ENCODE measurements at regions not wholly inside any gene's neighbourhood (a gene's known extent, or its start where the extent isn't known, plus 50 kb on each side); places are given as distances from the start of the nearest gene placed in this dataset.
"Not testable (repeated sequence)": the region's sequence is repeated elsewhere in the genome, so short reads cannot be mapped to it uniquely, and the experiment has no call there.

GRCh38 chr7:76934711-76935110 is 97.5 kb downstream of the SPDYE17 start:
- H3K4me1 ChIP-seq (ENCODE audit: insufficient read depth, low read length); intact Hi-C loops (cut with DNase I, micrococcal nuclease); H3K27me3 Mint-ChIP-seq; H3K36me3 ChIP-seq (ENCODE audit: insufficient read depth, low read length); DNase-seq; H3K27ac ChIP-seq (ENCODE audit: low read depth in 1 of 2, low read length in 2 of 2); H3K9me3 ChIP-seq (ENCODE audit: control insufficient read depth in 1 of 2, insufficient read depth in 1 of 2, low read length in 2 of 2); CTCF ChIA-PET; H3K4me3 ChIP-seq (ENCODE audit: low read length); ATAC-seq (ENCODE audit: poor library complexity); H3K4me1 Mint-ChIP-seq (ENCODE audit: low read depth); POLR2A ChIA-PET; H3K9me3 Mint-ChIP-seq; H3K27me3 ChIP-seq (ENCODE audit: control insufficient read depth in 1 of 2, insufficient read depth in 2 of 2, low read length in 2 of 2); H3K36me3 Mint-ChIP-seq (ENCODE audit: low read depth); H3K4me3 Mint-ChIP-seq; H3K27ac Mint-ChIP-seq: not testable (repeated sequence)

DNA sequence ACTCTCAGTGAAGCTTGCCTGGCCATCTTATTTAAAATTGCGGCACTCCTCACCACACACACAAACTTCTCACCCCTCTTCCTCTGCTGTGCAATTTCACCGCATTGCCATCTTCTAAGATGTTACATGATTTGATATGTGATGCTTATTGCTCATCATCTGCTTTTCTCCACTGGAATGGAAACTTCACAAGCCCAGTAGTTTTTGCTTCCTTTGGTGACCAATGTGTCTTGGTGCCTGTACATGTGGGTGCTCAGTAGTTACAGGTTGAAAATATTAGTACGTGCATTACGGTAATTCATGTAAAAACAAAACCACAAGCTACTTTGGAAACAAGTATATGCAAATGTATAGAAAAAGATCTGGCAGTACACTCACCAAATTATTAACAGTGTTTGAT is 99.2 kb downstream of the SPDYE17 start:
- POLR2A ChIA-PET; CTCF ChIA-PET; H3K4me1 ChIP-seq (ENCODE audit: insufficient read depth, low read length); ATAC-seq (ENCODE audit: poor library complexity); DNase-seq; intact Hi-C loops (cut with DNase I, micrococcal nuclease); H3K27ac ChIP-seq (ENCODE audit: low read depth in 1 of 2, low read length in 2 of 2); H3K4me3 Mint-ChIP-seq; H3K27me3 Mint-ChIP-seq; H3K36me3 ChIP-seq (ENCODE audit: insufficient read depth, low read length); H3K27ac Mint-ChIP-seq; H3K36me3 Mint-ChIP-seq (ENCODE audit: low read depth); H3K9me3 ChIP-seq (ENCODE audit: control insufficient read depth in 1 of 2, insufficient read depth in 1 of 2, low read length in 2 of 2); H3K9me3 Mint-ChIP-seq; H3K4me3 ChIP-seq (ENCODE audit: low read length); H3K27me3 ChIP-seq (ENCODE audit: control insufficient read depth in 1 of 2, insufficient read depth in 2 of 2, low read length in 2 of 2); H3K4me1 Mint-ChIP-seq (ENCODE audit: low read depth): not testable (repeated sequence)

GRCh38 chr7:76931441-76931840 is 100.7 kb downstream of the SPDYE17 start:
- H3K36me3 ChIP-seq (ENCODE audit: insufficient read depth, low read length); H3K27ac Mint-ChIP-seq: not testable (repeated sequence)

GRCh38 chr7:76930416-76930815 is 101.7 kb downstream of the SPDYE17 start:
- H3K36me3 ChIP-seq (ENCODE audit: insufficient read depth, low read length); H3K27me3 Mint-ChIP-seq; H3K4me3 Mint-ChIP-seq; H3K9me3 Mint-ChIP-seq; H3K9me3 ChIP-seq (ENCODE audit: control insufficient read depth in 1 of 2, insufficient read depth in 1 of 2, low read length in 2 of 2); H3K36me3 Mint-ChIP-seq (ENCODE audit: low read depth); DNase-seq; ATAC-seq (ENCODE audit: poor library complexity); H3K4me1 Mint-ChIP-seq (ENCODE audit: low read depth); CTCF ChIA-PET; H3K27ac ChIP-seq (ENCODE audit: low read depth in 1 of 2, low read length in 2 of 2); intact Hi-C loops (cut with DNase I, micrococcal nuclease); H3K27ac Mint-ChIP-seq; H3K27me3 ChIP-seq (ENCODE audit: control insufficient read depth in 1 of 2, insufficient read depth in 2 of 2, low read length in 2 of 2); H3K4me1 ChIP-seq (ENCODE audit: insufficient read depth, low read length); POLR2A ChIA-PET; H3K4me3 ChIP-seq (ENCODE audit: low read length): not testable (repeated sequence)

More at GRCh38 chr7:76931441-76931840, 100.7 kb downstream of the SPDYE17 start:
- H3K27ac ChIP-seq (ENCODE audit: low read depth in 1 of 2, low read length in 2 of 2); CTCF ChIA-PET; H3K4me1 Mint-ChIP-seq (ENCODE audit: low read depth); H3K27me3 Mint-ChIP-seq; ATAC-seq (ENCODE audit: poor library complexity); H3K4me1 ChIP-seq (ENCODE audit: insufficient read depth, low read length); H3K27me3 ChIP-seq (ENCODE audit: control insufficient read depth in 1 of 2, insufficient read depth in 2 of 2, low read length in 2 of 2); H3K4me3 Mint-ChIP-seq; POLR2A ChIA-PET; H3K9me3 Mint-ChIP-seq; H3K9me3 ChIP-seq (ENCODE audit: control insufficient read depth in 1 of 2, insufficient read depth in 1 of 2, low read length in 2 of 2); H3K4me3 ChIP-seq (ENCODE audit: low read length); H3K36me3 Mint-ChIP-seq (ENCODE audit: low read depth); intact Hi-C loops (cut with DNase I, micrococcal nuclease); DNase-seq: not testable (repeated sequence)

DNA sequence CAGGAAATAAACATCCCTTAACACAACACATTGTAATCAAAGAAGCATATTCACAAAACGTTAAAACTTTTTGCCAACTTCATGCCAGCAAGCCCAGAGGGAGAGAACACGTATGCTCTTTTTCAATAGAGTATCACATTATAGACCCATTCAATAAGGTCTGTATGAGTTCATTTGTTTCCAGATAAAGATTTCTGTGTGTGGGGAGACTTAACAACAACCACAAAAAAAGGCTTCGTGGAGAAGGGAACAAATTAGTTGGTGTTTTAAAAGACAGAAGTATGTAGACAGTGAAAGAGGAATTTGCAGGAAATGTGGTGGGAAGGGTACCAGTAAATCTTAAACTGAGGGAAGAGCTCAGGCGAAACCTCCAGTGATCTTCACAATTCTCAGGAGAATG is 103.4 kb downstream of the SPDYE17 start:
- POLR2A ChIA-PET; H3K9me3 ChIP-seq (ENCODE audit: control insufficient read depth in 1 of 2, insufficient read depth in 1 of 2, low read length in 2 of 2); H3K27ac ChIP-seq (ENCODE audit: low read depth in 1 of 2, low read length in 2 of 2); H3K4me3 ChIP-seq (ENCODE audit: low read length); H3K27me3 ChIP-seq (ENCODE audit: control insufficient read depth in 1 of 2, insufficient read depth in 2 of 2, low read length in 2 of 2); H3K27me3 Mint-ChIP-seq; CTCF ChIA-PET; H3K27ac Mint-ChIP-seq; DNase-seq; H3K36me3 ChIP-seq (ENCODE audit: insufficient read depth, low read length); H3K9me3 Mint-ChIP-seq; H3K4me1 Mint-ChIP-seq (ENCODE audit: low read depth); H3K4me1 ChIP-seq (ENCODE audit: insufficient read depth, low read length); intact Hi-C loops (cut with DNase I, micrococcal nuclease); H3K4me3 Mint-ChIP-seq; H3K36me3 Mint-ChIP-seq (ENCODE audit: low read depth); ATAC-seq (ENCODE audit: poor library complexity): not testable (repeated sequence)

DNA sequence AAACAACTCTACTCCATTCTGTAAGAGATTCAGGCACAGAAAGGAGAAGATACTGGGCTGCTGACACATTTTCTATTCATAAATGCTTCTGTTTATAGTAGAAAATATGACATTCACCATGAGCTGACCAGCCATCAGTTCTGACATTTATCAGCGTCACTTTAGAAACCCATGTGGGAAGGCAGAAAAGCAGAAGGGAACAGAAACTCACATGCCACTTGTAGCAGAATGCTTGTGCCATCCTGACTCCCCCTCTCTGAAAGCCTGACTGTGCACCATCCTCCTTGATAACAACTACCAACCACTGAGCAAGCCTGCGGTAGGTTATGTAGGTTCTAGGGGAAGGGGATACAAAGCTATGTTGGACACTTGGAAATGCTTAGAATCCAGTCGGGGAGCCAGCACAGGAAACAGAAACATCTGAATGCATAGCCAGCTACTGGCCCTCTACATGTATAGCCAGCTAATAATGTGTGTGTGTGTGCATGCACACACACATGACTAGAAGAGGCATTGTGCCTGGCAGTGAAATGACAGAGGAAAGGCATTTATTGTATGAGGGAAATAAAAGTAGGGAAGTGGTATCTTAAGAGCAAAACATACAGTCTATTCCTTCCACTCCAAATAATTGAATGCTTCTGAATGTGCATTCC is 104.3 kb downstream of the SPDYE17 start:
- H3K36me3 ChIP-seq (ENCODE audit: insufficient read depth, low read length); CTCF ChIA-PET; H3K4me1 ChIP-seq (ENCODE audit: insufficient read depth, low read length); H3K9me3 Mint-ChIP-seq; H3K27ac ChIP-seq (ENCODE audit: low read depth in 1 of 2, low read length in 2 of 2); POLR2A ChIA-PET; ATAC-seq (ENCODE audit: poor library complexity); H3K4me1 Mint-ChIP-seq (ENCODE audit: low read depth); H3K27me3 Mint-ChIP-seq; H3K4me3 Mint-ChIP-seq; intact Hi-C loops (cut with DNase I, micrococcal nuclease); H3K27me3 ChIP-seq (ENCODE audit: control insufficient read depth in 1 of 2, insufficient read depth in 2 of 2, low read length in 2 of 2); H3K36me3 Mint-ChIP-seq (ENCODE audit: low read depth); DNase-seq; H3K27ac Mint-ChIP-seq; H3K4me3 ChIP-seq (ENCODE audit: low read length); H3K9me3 ChIP-seq (ENCODE audit: control insufficient read depth in 1 of 2, insufficient read depth in 1 of 2, low read length in 2 of 2): not testable (repeated sequence)

DNA sequence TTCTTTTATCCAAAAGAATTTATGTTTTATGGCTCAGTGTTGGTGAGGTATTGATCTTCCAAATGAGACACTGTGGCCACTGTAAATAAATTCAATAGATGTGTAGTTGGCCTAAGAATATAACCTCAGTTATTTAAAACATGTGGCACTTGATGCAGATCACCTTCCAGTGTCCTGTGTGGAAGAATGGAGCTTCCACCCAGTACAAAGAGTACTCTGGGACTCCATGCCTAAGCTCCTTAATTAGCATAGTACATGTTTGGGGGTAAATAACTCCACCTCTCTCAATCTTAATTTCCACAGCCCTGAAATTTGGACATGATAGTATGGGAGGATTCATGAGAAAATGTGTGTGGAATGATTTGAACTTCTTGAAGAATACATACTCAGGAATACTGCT is 105.7 kb downstream of the SPDYE17 start:
- peaks cover 12% of the 10 kb centered on the region for H3K27me3 Mint-ChIP-seq
- CTCF ChIA-PET, result not testable (repeated sequence)

More for the DNA sequence above, 105.7 kb downstream of the SPDYE17 start:
- H3K36me3 ChIP-seq (ENCODE audit: insufficient read depth, low read length); H3K4me1 ChIP-seq (ENCODE audit: insufficient read depth, low read length); H3K4me3 ChIP-seq (ENCODE audit: low read length); DNase-seq; H3K27me3 ChIP-seq (ENCODE audit: control insufficient read depth in 1 of 2, insufficient read depth in 2 of 2, low read length in 2 of 2); intact Hi-C loops (cut with DNase I, micrococcal nuclease); POLR2A ChIA-PET; H3K36me3 Mint-ChIP-seq (ENCODE audit: low read depth); H3K4me3 Mint-ChIP-seq; H3K27ac Mint-ChIP-seq; H3K4me1 Mint-ChIP-seq (ENCODE audit: low read depth); ATAC-seq (ENCODE audit: poor library complexity); H3K9me3 Mint-ChIP-seq; H3K27ac ChIP-seq (ENCODE audit: low read depth in 1 of 2, low read length in 2 of 2); H3K9me3 ChIP-seq (ENCODE audit: control insufficient read depth in 1 of 2, insufficient read depth in 1 of 2, low read length in 2 of 2): not testable (repeated sequence)
